Endothelial cell of umbilical vein (primary cell): ENCODE measurements at regions not wholly inside any gene's neighbourhood (a gene's known extent, or its start where the extent isn't known, plus 50 kb on each side); places are given as distances from the start of the nearest gene placed in this dataset.

Experiments
- BruUV-seq: library from RNA; stranded (reverse); fragments of 400-500 nt; replicated peaks from 2 replicates; lab custom pipeline; 2021; lab: Mats Ljungman, UMichigan
- CTCF ChIA-PET: fragments of 300-600, 350-600 bp; sonication (Branson Sonifier 250); formaldehyde crosslinking; loops from one replicate; lab custom pipeline; 2021; ENCODE audit warnings: antibody characterized with exemption, inconsistent platforms; lab: Charles Lee
- POLR2A ChIA-PET: fragments of 300-600, 350-600 bp; sonication (Branson Sonifier 250); formaldehyde crosslinking; loops from one replicate; lab custom pipeline; 2021; ENCODE audit warnings: antibody characterized with exemption, inconsistent platforms; lab: Charles Lee
- DNase-seq: peaks from one replicate; pipeline ENCODE4 v3.0.0-alpha.2; 2011; ENCODE audit warnings: low read depth, low spot score
- FAIRE-seq: peaks from 2 replicates; lab custom pipeline; 2011; peaks lifted over from hg19 to GRCh38; lab: Jason Lieb, UNC
- H2AFZ ChIP-seq: 2 replicates; pipeline ENCODE4 v1.6.0; 2012; ENCODE audit warnings: low read depth, low read length, control low read depth, inconsistent platforms
- H3K27ac ChIP-seq: 2 replicates; pipeline ENCODE4 v1.5.1; 2011; ENCODE audit warnings: low read depth, mild to moderate bottlenecking, control low read depth, low read length, moderate library complexity; ENCODE audit not compliant: insufficient read depth
- H3K27me3 ChIP-seq, 2 experiments: 2 replicates each; pipeline versions ENCODE4 v1.6.0 to v1.6.1; 2011; ENCODE audit warnings: low read length in 2 of 2, mixed read lengths in 1 of 2; ENCODE audit not compliant: control insufficient read depth in 2 of 2, insufficient read depth in 2 of 2
- H3K36me3 ChIP-seq, 2 experiments: 2 replicates in 1 of 2; 3 replicates in 1 of 2; pipeline ENCODE4 v1.5.1; 2011; ENCODE audit warnings: low read length in 2 of 2, mild to moderate bottlenecking in 1 of 2, moderate library complexity in 1 of 2; ENCODE audit not compliant: control insufficient read depth in 2 of 2, insufficient read depth in 2 of 2; ENCODE audit errors: extremely low read depth in 1 of 2
- H3K4me1 ChIP-seq: 3 replicates; pipeline ENCODE4 v1.5.1; 2011; ENCODE audit warnings: mild to moderate bottlenecking, low read length; ENCODE audit not compliant: control insufficient read depth, insufficient read depth; ENCODE audit errors: extremely low read depth
- H3K4me2 ChIP-seq: 2 replicates; pipeline ENCODE4 v1.6.1; 2011; ENCODE audit warnings: low read length, control low read depth, mixed read lengths; ENCODE audit not compliant: insufficient read depth
- H3K4me3 ChIP-seq, 3 experiments: fragments of 200-600 bp in 1 of 3; sonication (generic), shearing (Covaris generic) in 1 of 3; replicated peaks in 1 of 3; 2 replicates each; pipeline ENCODE4 v1.5.1; 2011 to 2016; ENCODE audit warnings: control low read depth in 3 of 3, low read length in 3 of 3, mild to moderate bottlenecking in 2 of 3, inconsistent platforms in 1 of 3, low read depth in 1 of 3, moderate library complexity in 1 of 3; ENCODE audit not compliant: insufficient read depth in 1 of 3
- H3K79me2 ChIP-seq: 2 replicates; pipeline ENCODE4 v1.6.0; 2012; ENCODE audit warnings: low read length, inconsistent platforms; ENCODE audit not compliant: control insufficient read depth, insufficient read depth
- H3K9ac ChIP-seq: replicated peaks from 2 replicates; pipeline ENCODE3; 2011; ENCODE audit warnings: low read length, control low read depth; ENCODE audit not compliant: insufficient read depth; ENCODE audit errors: extremely low read depth
- H3K9me1 ChIP-seq: replicated peaks from 3 replicates; pipeline ENCODE4 v1.6.0; 2011; ENCODE audit warnings: mild to moderate bottlenecking, low read length; ENCODE audit not compliant: control insufficient read depth, insufficient read depth; ENCODE audit errors: extremely low read depth
- H3K9me3 ChIP-seq: replicated peaks from 2 replicates; pipeline ENCODE4 v1.5.1; 2012; ENCODE audit warnings: low read length, inconsistent platforms; ENCODE audit not compliant: control insufficient read depth, insufficient read depth
- H4K20me1 ChIP-seq: replicated peaks from 2 replicates; pipeline ENCODE3; 2011; ENCODE audit warnings: mild to moderate bottlenecking, low read length; ENCODE audit not compliant: control insufficient read depth, insufficient read depth; ENCODE audit errors: extremely low read depth
- CTCF ChIP-seq, 2 donors: IDR thresholded peaks; 1 replicate in 1 of 2; 2 replicates in 1 of 2; pipeline ENCODE4 v1.5.1; 2011; ENCODE audit warnings: low read length in 2 of 2, mild to moderate bottlenecking in 2 of 2, moderate library complexity in 2 of 2, control low read depth in 1 of 2, inconsistent platforms in 1 of 2, low read depth in 1 of 2; ENCODE audit not compliant: insufficient read depth in 1 of 2; ENCODE audit errors: extremely low read depth in 1 of 2
- EZH2 ChIP-seq: IDR thresholded peaks from 2 replicates; pipeline ENCODE4 v1.6.1; 2012; ENCODE audit warnings: borderline replicate concordance, low read depth, mild to moderate bottlenecking, moderate library complexity, low read length, inconsistent platforms; ENCODE audit not compliant: severe bottlenecking
- FOS ChIP-seq: IDR thresholded peaks from 2 replicates; pipeline ENCODE4 v1.6.1; 2011; ENCODE audit warnings: mild to moderate bottlenecking, low read length, moderate library complexity, borderline replicate concordance; ENCODE audit not compliant: insufficient read depth
- GATA2 ChIP-seq: IDR thresholded peaks from 2 replicates; pipeline ENCODE4 v1.7.0; 2011; ENCODE audit warnings: low read depth, mild to moderate bottlenecking, moderate library complexity, mixed read lengths, low read length; ENCODE audit not compliant: insufficient read length, insufficient read depth
- JUN ChIP-seq: IDR thresholded peaks from 2 replicates; pipeline ENCODE4 v1.6.1; 2011; ENCODE audit warnings: borderline replicate concordance, low read depth; ENCODE audit not compliant: insufficient read length, insufficient read depth
- MAX ChIP-seq: IDR thresholded peaks from 2 replicates; pipeline ENCODE4 v1.6.1; 2011; ENCODE audit not compliant: insufficient read depth, insufficient read length
- MYC ChIP-seq: IDR thresholded peaks from one replicate; pipeline ENCODE4 v1.6.1; 2011; ENCODE audit warnings: mild to moderate bottlenecking, low read depth, low read length
- POLR2A ChIP-seq: IDR thresholded peaks from 2 replicates; pipeline ENCODE4 v1.6.1; 2012; ENCODE audit warnings: low read depth, mild to moderate bottlenecking, control low read depth, low read length
- POLR2AphosphoS5 ChIP-seq: IDR thresholded peaks from 2 replicates; pipeline ENCODE4 v1.6.1; 2012; ENCODE audit warnings: low read depth, mild to moderate bottlenecking, control low read depth, low read length, moderate library complexity; ENCODE audit not compliant: insufficient read depth
- dilution Hi-C: fragments of 300-500 bp; cut with MboI; formaldehyde crosslinking; loops from one replicate; pipeline ENCODE4 v1.15.0; 2019; ENCODE audit warnings: low sequenced_read_pairs; ENCODE audit not compliant: extremely low pct_ligation_motif_present
- intact Hi-C: fragments of 100-400 bp; cut with micrococcal nuclease; formaldehyde crosslinking; loops from one replicate; pipeline ENCODE4 v1.10.0; 2022

GRCh38 chr11:20310596-20311394, 52.7 kb upstream of the HTATIP2 start:
- no peak for TF ChIP-seq MAX
- no peak for TF ChIP-seq FOS
- no peak for TF ChIP-seq GATA2
- no peak for TF ChIP-seq POLR2AphosphoS5
- TF ChIP-seq MYC, result no peak
- no peak for TF ChIP-seq EZH2
- no peak for TF ChIP-seq POLR2A
- TF ChIP-seq CTCF (IDR thresholded peaks at IDR 0.05; ENCODE audit: extremely low read depth in 1 of 2, insufficient read depth in 1 of 2, low read depth in 1 of 2, low read length in 2 of 2), result no peak
- TF ChIP-seq JUN, result no peak
- Histone ChIP-seq H3K9ac (no peak overlapping the region), H3K36me3 (no peaks in the 10 kb centered on the region), H3K4me1 (no peaks in the 10 kb centered on the region), H3K4me2 (no peak overlapping the region), H3K27ac (no peak overlapping the region), H2AFZ (no peak overlapping the region), H3K9me3 (no peaks in the 10 kb centered on the region), H3K79me2 (no peaks in the 10 kb centered on the region), H3K27me3 (peaks cover 6 to 12% of the 10 kb centered on the region in 2 experiments), H3K4me3 (no peak overlapping the region), H3K9me1 (no peaks in the 10 kb centered on the region), H4K20me1 (no peaks in the 10 kb centered on the region)
- CTCF ChIA-PET, result interaction anchor here (1.6 kb wide), 1 partner anchor 20 kb away, joined by 3 read pairs; no protein-coding TSS in a partner anchor
- POLR2A ChIA-PET, result no interaction called here
- intact Hi-C loops, result no loop called here
- FAIRE-seq, result no peak
- dilution Hi-C loops, result no loop called here
- no TSS peak for BruUV-seq
- DNase-seq, result no peak
